ENCODE measurements at regions not wholly inside any gene's neighbourhood (a gene's known extent, or its start where the extent isn't known, plus 50 kb on each side); places are given as distances from the start of the nearest gene placed in this dataset.

- Histone ChIP-seq H4K20me1 (ENCODE audit: low read depth, low read length) (no peaks in the 10 kb centered on the region), H3K4me2 (ENCODE audit: low read depth, low read length, poor library complexity, severe bottlenecking) (no peak overlapping the region), H3K9me2 (replicated peaks; ENCODE audit: insufficient read depth, low read length) (no peaks in the 10 kb centered on the region), H3K9me3 (ENCODE audit: insufficient read depth, low read length) (0 out of 2 replicates have a peak, but pooled peaks cover 3% of the 10 kb centered on the region), H3K9ac (ENCODE audit: low read length) (no peak overlapping the region), H3F3A (ENCODE audit: insufficient read depth) (no peaks in the 10 kb centered on the region), H3K79me2 (ENCODE audit: insufficient read depth, low read length) (no peaks in the 10 kb centered on the region), H3K27me3 (ENCODE audit: low read length) (no peaks in the 10 kb centered on the region), H2AFZ (ENCODE audit: low read depth, low read length, severe bottlenecking) (no peak overlapping the region), H3K4me3 (ENCODE audit: insufficient read depth, low read length, poor library complexity, severe bottlenecking) (no peak overlapping the region), H3K36me3 (ENCODE audit: low read length) (no peaks in the 10 kb centered on the region), H3K27ac (ENCODE audit: low read depth, low read length) (no peak overlapping the region)
- TF ChIP-seq, protein P1, sequence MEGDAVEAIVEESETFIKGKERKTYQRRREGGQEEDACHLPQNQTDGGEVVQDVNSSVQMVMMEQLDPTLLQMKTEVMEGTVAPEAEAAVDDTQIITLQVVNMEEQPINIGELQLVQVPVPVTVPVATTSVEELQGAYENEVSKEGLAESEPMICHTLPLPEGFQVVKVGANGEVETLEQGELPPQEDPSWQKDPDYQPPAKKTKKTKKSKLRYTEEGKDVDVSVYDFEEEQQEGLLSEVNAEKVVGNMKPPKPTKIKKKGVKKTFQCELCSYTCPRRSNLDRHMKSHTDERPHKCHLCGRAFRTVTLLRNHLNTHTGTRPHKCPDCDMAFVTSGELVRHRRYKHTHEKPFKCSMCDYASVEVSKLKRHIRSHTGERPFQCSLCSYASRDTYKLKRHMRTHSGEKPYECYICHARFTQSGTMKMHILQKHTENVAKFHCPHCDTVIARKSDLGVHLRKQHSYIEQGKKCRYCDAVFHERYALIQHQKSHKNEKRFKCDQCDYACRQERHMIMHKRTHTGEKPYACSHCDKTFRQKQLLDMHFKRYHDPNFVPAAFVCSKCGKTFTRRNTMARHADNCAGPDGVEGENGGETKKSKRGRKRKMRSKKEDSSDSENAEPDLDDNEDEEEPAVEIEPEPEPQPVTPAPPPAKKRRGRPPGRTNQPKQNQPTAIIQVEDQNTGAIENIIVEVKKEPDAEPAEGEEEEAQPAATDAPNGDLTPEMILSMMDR (IDR thresholded peaks at IDR 0.05; ENCODE audit: insufficient read depth, low read length, poor library complexity, severe bottlenecking) = no peak
- no peak for TF ChIP-seq EZH2phosphoT487 (conservative IDR thresholded peaks at IDR 0.05; ENCODE audit: low read length)
Observed at GRCh38 chr18:40041951-40042350, 1913.1 kb upstream of the PIK3C3 start.

DNA sequence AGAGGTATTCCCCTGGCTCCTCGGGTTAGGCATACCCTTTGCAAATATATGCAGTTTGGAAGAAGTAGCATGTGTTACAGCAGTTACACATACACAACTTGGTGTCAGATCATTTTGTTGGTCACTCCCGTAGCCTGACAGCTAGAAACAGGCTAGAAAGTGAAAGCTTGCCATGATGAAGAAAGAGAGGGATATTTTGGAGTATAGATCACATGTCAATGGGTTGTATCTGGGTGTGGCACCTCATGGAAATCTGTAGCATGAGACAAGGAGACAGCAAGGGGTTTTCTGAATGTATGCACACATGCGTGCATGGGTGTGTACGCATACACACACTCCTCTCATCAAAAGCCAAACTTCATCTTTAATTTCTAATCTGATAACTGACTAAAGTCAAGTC lies 1914.5 kb upstream of the PIK3C3 start:
- no peaks in the 10 kb centered on the region for H3K27me3 ChIP-seq (ENCODE audit: low read length)
- no peak overlapping the region for H3K9ac ChIP-seq (ENCODE audit: low read length)
- H3K4me2 ChIP-seq (ENCODE audit: low read depth, low read length, poor library complexity, severe bottlenecking) = no peak overlapping the region
- H3K36me3 ChIP-seq (ENCODE audit: low read length) = no peaks in the 10 kb centered on the region
- no peaks in the 10 kb centered on the region for H3K79me2 ChIP-seq (ENCODE audit: insufficient read depth, low read length)
- no peaks in the 10 kb centered on the region for H3K9me2 ChIP-seq (replicated peaks; ENCODE audit: insufficient read depth, low read length)
- TF ChIP-seq, protein P1 (IDR thresholded peaks at IDR 0.05; ENCODE audit: insufficient read depth, low read length, poor library complexity, severe bottlenecking) = no peak
- no peak for TF ChIP-seq EZH2phosphoT487 (conservative IDR thresholded peaks at IDR 0.05; ENCODE audit: low read length)
- no peak overlapping the region for H2AFZ ChIP-seq (ENCODE audit: low read depth, low read length, severe bottlenecking)
- no peaks in the 10 kb centered on the region for H4K20me1 ChIP-seq (ENCODE audit: low read depth, low read length)
- H3K27ac ChIP-seq (ENCODE audit: low read depth, low read length) = no peak overlapping the region
- H3K9me3 ChIP-seq (ENCODE audit: insufficient read depth, low read length) = 0 out of 2 replicates have a peak, but pooled peaks cover 3% of the 10 kb centered on the region
- H3F3A ChIP-seq (ENCODE audit: insufficient read depth) = no peaks in the 10 kb centered on the region
- no peak overlapping the region for H3K4me3 ChIP-seq (ENCODE audit: insufficient read depth, low read length, poor library complexity, severe bottlenecking)

- Histone ChIP-seq H3K27ac (ENCODE audit: low read depth, low read length) (no peak overlapping the region), H3K9me3 (ENCODE audit: insufficient read depth, low read length) (no peaks in the 10 kb centered on the region), H3K79me2 (ENCODE audit: insufficient read depth, low read length) (no peaks in the 10 kb centered on the region), H3F3A (ENCODE audit: insufficient read depth) (no peaks in the 10 kb centered on the region), H3K36me3 (ENCODE audit: low read length) (no peaks in the 10 kb centered on the region), H4K20me1 (ENCODE audit: low read depth, low read length) (no peaks in the 10 kb centered on the region), H3K9me2 (replicated peaks; ENCODE audit: insufficient read depth, low read length) (no peaks in the 10 kb centered on the region; the same call in 1 of the 2 replicates), H3K9ac (ENCODE audit: low read length) (no peak overlapping the region), H3K4me3 (ENCODE audit: insufficient read depth, low read length, poor library complexity, severe bottlenecking) (no peak overlapping the region), H3K27me3 (ENCODE audit: low read length) (no peaks in the 10 kb centered on the region), H2AFZ (ENCODE audit: low read depth, low read length, severe bottlenecking) (no peak overlapping the region), H3K4me2 (ENCODE audit: low read depth, low read length, poor library complexity, severe bottlenecking) (no peak overlapping the region)
- TF ChIP-seq EZH2phosphoT487 (conservative IDR thresholded peaks at IDR 0.05; ENCODE audit: low read length) = no peak
- TF ChIP-seq, protein P1 (IDR thresholded peaks at IDR 0.05; ENCODE audit: insufficient read depth, low read length, poor library complexity, severe bottlenecking) = no peak
Observed at GRCh38 chr18:40037356-40037755, 1917.7 kb upstream of the PIK3C3 start.

All from SU-DHL-6 (cell line).